Mesenchymal stem cell (in vitro differentiated cells and primary cell): ENCODE measurements at regions not wholly inside any gene's neighbourhood (a gene's known extent, or its start where the extent isn't known, plus 50 kb on each side); places are given as distances from the start of the nearest gene placed in this dataset.
A peak's percentile ranks its signal among the peaks of the same experiment; 100 is the strongest.

Source experiments
- DNase-seq: peaks from one replicate; pipeline ENCODE4 v3.0.0-alpha.2; 2013
- H2AFZ ChIP-seq: one replicate; pipeline ENCODE4 v1.6.1; 2013; ENCODE audit warnings: low read depth, mild to moderate bottlenecking, control low read depth, inconsistent platforms, low read length, moderate library complexity
- H2AK5ac ChIP-seq: 2 replicates; pipeline ENCODE4 v1.6.1; 2013; ENCODE audit warnings: low read length, moderate library complexity, mild to moderate bottlenecking, inconsistent platforms; ENCODE audit not compliant: severe bottlenecking
- H2BK120ac ChIP-seq: one replicate; pipeline ENCODE4 v1.6.1; 2013; ENCODE audit warnings: low read depth, mild to moderate bottlenecking, inconsistent platforms, low read length, moderate library complexity
- H2BK12ac ChIP-seq, 2 experiments: one replicate each; pipeline ENCODE4 v1.6.1; 2013; ENCODE audit warnings: inconsistent platforms in 2 of 2, low read length in 2 of 2, mild to moderate bottlenecking in 2 of 2, moderate library complexity in 2 of 2, control low read depth in 1 of 2
- H2BK15ac ChIP-seq: one replicate; pipeline ENCODE4 v1.6.1; 2013; ENCODE audit warnings: mild to moderate bottlenecking, low read depth, inconsistent platforms; ENCODE audit not compliant: poor library complexity, severe bottlenecking
- H2BK5ac ChIP-seq: 2 replicates; pipeline ENCODE4 v1.6.1; 2013; ENCODE audit warnings: low read depth, mild to moderate bottlenecking, low read length, control low read depth, inconsistent platforms; ENCODE audit not compliant: poor library complexity, severe bottlenecking
- H3K14ac ChIP-seq, 2 experiments: one replicate each; pipeline ENCODE4 v1.6.1; 2013; ENCODE audit warnings: inconsistent platforms in 2 of 2, low read length in 2 of 2, control low read depth in 1 of 2, mild to moderate bottlenecking in 1 of 2, moderate library complexity in 1 of 2
- H3K18ac ChIP-seq, 2 experiments: one replicate each; pipeline ENCODE4 v1.6.1; 2013; ENCODE audit warnings: inconsistent platforms in 2 of 2, low read length in 2 of 2, control low read depth in 1 of 2, low read depth in 1 of 2, mild to moderate bottlenecking in 1 of 2
- H3K23ac ChIP-seq, 2 experiments: one replicate each; pipeline ENCODE4 v1.6.1; 2013; ENCODE audit warnings: inconsistent platforms in 2 of 2, low read length in 2 of 2, mild to moderate bottlenecking in 2 of 2, moderate library complexity in 2 of 2, control low read depth in 1 of 2
- H3K27ac ChIP-seq: 2 replicates; pipeline ENCODE4 v1.5.1; 2013; ENCODE audit warnings: mild to moderate bottlenecking, moderate library complexity, low read length, control low read depth, inconsistent platforms; ENCODE audit not compliant: poor library complexity, severe bottlenecking
- H3K27me3 ChIP-seq, 2 experiments: 2 replicates each; pipeline versions ENCODE4 v1.6.1 to v1.7.0; 2013; ENCODE audit warnings: low read length in 2 of 2, mild to moderate bottlenecking in 2 of 2, moderate library complexity in 2 of 2, control low read depth in 1 of 2, inconsistent platforms in 1 of 2; ENCODE audit not compliant: control insufficient read depth in 1 of 2, insufficient read depth in 1 of 2
- H3K36me3 ChIP-seq, 2 experiments: 2 replicates each; pipeline versions ENCODE4 v1.6.1 to v1.7.0; 2013; ENCODE audit warnings: low read length in 2 of 2, control low read depth in 1 of 2, inconsistent platforms in 1 of 2, low read depth in 1 of 2, mild to moderate bottlenecking in 1 of 2; ENCODE audit not compliant: insufficient read depth in 2 of 2, control insufficient read depth in 1 of 2
- H3K4ac ChIP-seq, 2 experiments: one replicate each; pipeline ENCODE4 v1.6.1; 2013; ENCODE audit warnings: inconsistent platforms in 2 of 2, low read length in 2 of 2, mild to moderate bottlenecking in 2 of 2, moderate library complexity in 2 of 2, control low read depth in 1 of 2, low read depth in 1 of 2
- H3K4me1 ChIP-seq: 2 replicates; pipeline ENCODE4 v1.6.1; 2013; ENCODE audit warnings: low read depth, low read length, control low read depth; ENCODE audit not compliant: control insufficient read depth, insufficient read depth
- H3K4me2 ChIP-seq: 2 replicates; pipeline ENCODE4 v1.6.1; 2013; ENCODE audit warnings: low read length, mild to moderate bottlenecking, inconsistent platforms; ENCODE audit not compliant: poor library complexity, severe bottlenecking
- H3K4me3 ChIP-seq, 2 experiments: 2 replicates each; pipeline versions ENCODE4 v1.5.1 to v1.7.0; 2013; ENCODE audit warnings: low read length in 2 of 2, mild to moderate bottlenecking in 2 of 2, control low read depth in 1 of 2, low read depth in 1 of 2; ENCODE audit not compliant: insufficient read depth in 1 of 2
- H3K79me1 ChIP-seq: replicated peaks from 2 replicates; pipeline ENCODE4 v1.6.1; 2013; ENCODE audit warnings: mild to moderate bottlenecking, control low read depth, low read length, inconsistent platforms; ENCODE audit not compliant: poor library complexity, severe bottlenecking
- H3K9ac ChIP-seq: 2 replicates; pipeline ENCODE4 v1.7.0; 2013; ENCODE audit warnings: mild to moderate bottlenecking, low read length, moderate library complexity
- H3K9me3 ChIP-seq: 2 replicates; pipeline ENCODE4 v1.7.0; 2013; ENCODE audit warnings: mild to moderate bottlenecking, low read length; ENCODE audit not compliant: control insufficient read depth
- H4K8ac ChIP-seq: one replicate; pipeline ENCODE4 v1.6.1; 2013; ENCODE audit warnings: inconsistent platforms, mild to moderate bottlenecking, low read length, moderate library complexity
- H4K91ac ChIP-seq: one replicate; pipeline ENCODE4 v1.6.1; 2013; ENCODE audit warnings: mild to moderate bottlenecking, low read length, inconsistent platforms
- WGBS: methylation state at CpG from one replicate; pipeline ENCODE4 v1.1.7; 2013; ENCODE audit warnings: mixed read lengths; 5-methylcytosine and 5-hydroxymethylcytosine counted together

DNA sequence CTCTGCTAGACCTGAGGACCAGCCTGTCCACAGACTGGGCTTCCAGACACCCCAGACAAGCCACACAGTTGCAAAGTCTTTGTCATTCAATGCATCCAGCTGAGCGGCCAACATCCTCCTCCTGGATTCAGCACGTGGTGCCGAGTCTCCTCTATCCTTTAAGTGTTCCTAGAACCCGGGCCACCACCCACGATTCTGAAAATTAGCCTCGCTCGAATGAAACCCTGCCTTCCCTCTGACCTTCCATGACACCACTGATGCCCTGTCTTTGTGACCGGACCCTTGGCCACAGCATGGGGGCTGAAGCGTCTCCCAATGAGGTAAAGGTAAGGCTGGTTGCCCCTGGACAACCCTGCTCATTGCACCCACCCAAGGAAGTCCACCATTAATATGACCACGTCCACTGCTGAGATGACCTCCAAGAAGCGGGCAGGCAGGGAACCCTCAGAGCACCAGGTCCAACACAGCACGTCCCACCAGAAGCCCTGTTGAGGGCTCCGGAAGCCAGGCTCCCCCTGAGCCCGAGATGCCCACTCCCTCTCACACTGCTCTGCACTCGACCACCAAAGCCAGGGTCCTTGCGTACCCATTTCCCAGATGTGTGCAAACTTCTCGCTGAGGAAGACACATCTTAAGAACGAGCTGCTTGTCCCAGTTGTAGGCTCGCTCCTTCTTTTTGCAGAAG, 279.0 kb downstream of the CTTN start:
- DNase-seq = no peak
- Histone ChIP-seq H2AFZ (no peak overlapping the region), H3K79me1 (no peaks in the 10 kb centered on the region), H3K27ac (no peak overlapping the region), H3K9me3 (no peaks in the 10 kb centered on the region), H3K14ac (no peak overlapping the region), H2BK120ac (no peak overlapping the region), H3K4me2 (no peak overlapping the region), H4K8ac (no peak overlapping the region), H2BK5ac (no peak overlapping the region), H3K9ac (no peak overlapping the region), H3K4me1 (no peaks in the 10 kb centered on the region), H3K36me3 (no peaks in the 10 kb centered on the region), H2BK15ac (no peak overlapping the region), H3K18ac (no peak overlapping the region), H3K27me3 (no peaks in the 10 kb centered on the region), H2BK12ac (no peak overlapping the region), H3K4me3 (no peak overlapping the region), H2AK5ac (no peak overlapping the region), H3K23ac (no peak overlapping the region), H3K4ac (no peak overlapping the region), H4K91ac (no peak overlapping the region)
- 89% methylated on average over 19 of the region's 19 CpGs for WGBS

DNA sequence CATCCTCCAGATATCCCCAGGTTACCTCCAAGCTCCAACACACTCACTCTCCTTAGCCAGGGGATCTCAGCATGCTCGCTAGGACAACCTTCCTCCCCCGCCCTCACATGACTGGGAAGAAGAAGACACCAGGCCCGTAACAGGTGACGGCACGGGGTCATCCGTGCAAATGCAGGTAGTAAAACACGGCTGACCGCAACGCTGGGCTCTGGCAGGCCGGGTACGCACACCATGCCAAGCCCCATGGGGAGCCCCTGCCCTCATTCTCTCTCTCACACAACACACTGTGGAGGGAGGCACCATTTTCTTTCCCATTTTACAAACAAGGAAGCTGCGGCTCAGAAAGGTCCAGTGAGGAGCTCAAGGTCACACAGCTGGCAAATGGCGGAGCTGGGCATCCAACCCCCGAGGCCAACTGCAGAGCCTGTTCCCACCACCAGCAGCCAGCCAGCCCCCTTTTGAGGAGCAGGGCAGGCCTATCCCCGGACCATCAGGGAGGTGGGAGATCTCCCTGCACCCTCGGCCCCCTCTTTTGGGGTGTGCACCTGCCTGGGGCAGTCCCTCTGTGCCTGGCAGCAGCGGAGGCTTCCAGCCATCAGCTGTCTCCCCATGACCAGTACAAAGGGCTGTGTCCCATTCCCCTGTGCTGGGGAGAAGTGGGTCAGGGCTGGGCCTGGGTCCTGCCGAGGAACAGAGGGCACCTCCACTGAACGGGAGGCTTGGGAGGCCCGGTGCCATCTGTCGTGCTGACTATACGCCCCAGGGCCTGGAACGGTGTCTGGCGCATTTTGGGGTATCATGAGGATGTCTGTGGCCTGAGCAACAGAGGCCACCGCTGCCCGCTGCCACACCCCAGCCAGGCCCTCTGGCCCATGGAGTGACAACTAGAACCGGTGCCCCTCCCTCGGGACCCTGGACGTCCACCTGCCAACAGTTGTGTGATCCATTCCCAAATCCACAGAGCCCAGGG, 280.9 kb downstream of the CTTN start:
- Histone ChIP-seq H3K4me3 (no peak overlapping the region), H3K27ac (no peak overlapping the region), H2AFZ (no peak overlapping the region), H2BK12ac (no peak overlapping the region), H3K4me1 (no peaks in the 10 kb centered on the region), H3K23ac (no peak overlapping the region), H3K4me2 (no peak overlapping the region), H3K27me3 (peaks cover 0 to 4% of the 10 kb centered on the region in 2 experiments), H2BK15ac (no peak overlapping the region), H3K9ac (no peak overlapping the region), H3K9me3 (no peaks in the 10 kb centered on the region), H3K14ac (no peak overlapping the region), H2BK5ac (no peak overlapping the region), H3K79me1 (no peaks in the 10 kb centered on the region), H4K91ac (no peak overlapping the region), H2AK5ac (no peak overlapping the region), H3K36me3 (no peaks in the 10 kb centered on the region), H4K8ac (peak overlapping the region; percentile 25), H3K4ac (no peak overlapping the region), H2BK120ac (no peak overlapping the region), H3K18ac (no peak overlapping the region)
- WGBS = 86% methylated on average over 28 of the region's 29 CpGs
- no peak for DNase-seq

DNA sequence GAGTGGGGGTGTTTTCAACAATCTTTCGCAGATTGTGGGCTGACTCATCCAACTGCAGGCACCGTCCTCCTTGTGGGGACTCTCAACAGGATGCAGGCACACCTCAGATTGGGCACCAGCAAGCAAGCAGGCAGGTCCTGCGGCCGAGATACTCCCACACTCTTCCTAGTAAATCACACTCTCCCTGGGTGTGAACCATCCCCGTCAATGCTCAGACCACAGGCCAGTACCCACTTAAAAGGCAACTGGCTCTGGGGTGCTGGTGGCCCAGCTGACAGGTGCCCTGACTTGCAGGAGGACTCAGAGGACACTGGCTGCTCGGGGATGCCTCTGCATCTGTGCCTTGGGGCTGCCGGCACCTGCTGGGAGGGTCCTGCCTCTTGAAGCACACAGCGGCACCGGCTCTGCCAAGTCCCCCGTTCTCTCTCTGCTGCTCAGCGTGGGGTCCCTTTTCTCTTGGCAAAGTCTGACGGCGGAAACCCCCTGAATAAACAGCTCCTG, 282.5 kb downstream of the CTTN start:
- 74% methylated on average over 13 of the region's 13 CpGs for WGBS
- no peak overlapping the region for H2BK5ac ChIP-seq
- no peaks in the 10 kb centered on the region for H3K4me1 ChIP-seq
- no peak overlapping the region for H3K4me2 ChIP-seq
- H3K27me3 ChIP-seq = peaks cover 0 to 4% of the 10 kb centered on the region in 2 experiments
- H3K23ac ChIP-seq = no peak overlapping the region
- H3K18ac ChIP-seq = no peak overlapping the region
- no peak overlapping the region for H3K27ac ChIP-seq
- no peak overlapping the region for H2BK120ac ChIP-seq
- H2BK12ac ChIP-seq = no peak overlapping the region
- H3K4ac ChIP-seq = no peak overlapping the region
- DNase-seq = no peak
- H3K79me1 ChIP-seq = no peaks in the 10 kb centered on the region
- no peak overlapping the region for H2BK15ac ChIP-seq
- H4K8ac ChIP-seq = no peak overlapping the region
- H4K91ac ChIP-seq = no peak overlapping the region
- no peak overlapping the region for H3K4me3 ChIP-seq
- H3K9me3 ChIP-seq = no peaks in the 10 kb centered on the region
- no peaks in the 10 kb centered on the region for H3K36me3 ChIP-seq
- H3K14ac ChIP-seq = no peak overlapping the region
- no peak overlapping the region for H3K9ac ChIP-seq
- H2AK5ac ChIP-seq = no peak overlapping the region
- no peak overlapping the region for H2AFZ ChIP-seq

GRCh38 chr11:70682056-70682455, 283.7 kb downstream of the CTTN start:
- Histone ChIP-seq H3K4me3 (no peak overlapping the region), H3K23ac (no peak overlapping the region), H3K18ac (no peak overlapping the region), H3K4ac (no peak overlapping the region), H2AK5ac (no peak overlapping the region), H3K4me2 (no peak overlapping the region), H3K14ac (no peak overlapping the region), H4K8ac (no peak overlapping the region), H3K4me1 (no peaks in the 10 kb centered on the region), H2BK12ac (no peak overlapping the region), H3K36me3 (no peaks in the 10 kb centered on the region), H2BK120ac (no peak overlapping the region), H3K27ac (no peak overlapping the region), H2BK5ac (no peak overlapping the region), H3K9ac (no peak overlapping the region), H2AFZ (no peak overlapping the region), H3K9me3 (no peaks in the 10 kb centered on the region), H3K27me3 (peaks cover 0 to 4% of the 10 kb centered on the region in 2 experiments), H2BK15ac (no peak overlapping the region), H4K91ac (no peak overlapping the region), H3K79me1 (no peaks in the 10 kb centered on the region)
- DNase-seq = no peak
- WGBS = 88% methylated on average over 10 of the region's 10 CpGs
